Parathyroid adenoma (tissue), 2 donors: ENCODE measurements at regions not wholly inside any gene's neighbourhood (a gene's known extent, or its start where the extent isn't known, plus 50 kb on each side); places are given as distances from the start of the nearest gene placed in this dataset.

ENCODE experiments used
- H2AFZ ChIP-seq: fragments of 300-600 bp; sonication (generic); one replicate; pipeline ENCODE4 v1.7.0; 2017; ENCODE audit warnings: antibody characterized with exemption, mild to moderate bottlenecking
- H3K27ac ChIP-seq: fragments of 300-600 bp; sonication (generic); one replicate; pipeline ENCODE4 v1.7.0; 2017
- H3K27me3 ChIP-seq: fragments of 300-600 bp; sonication (generic); one replicate; pipeline ENCODE4 v1.7.0; 2017; ENCODE audit warnings: low read length; ENCODE audit not compliant: control insufficient read depth, insufficient read depth
- H3K36me3 ChIP-seq: fragments of 300-600 bp; sonication (generic); one replicate; pipeline ENCODE4 v1.7.0; 2017; ENCODE audit warnings: low read length; ENCODE audit not compliant: control insufficient read depth, insufficient read depth
- H3K4me1 ChIP-seq: fragments of 300-600 bp; sonication (generic); one replicate; pipeline ENCODE4 v1.7.0; 2017; ENCODE audit warnings: control low read depth
- H3K4me2 ChIP-seq: fragments of 300-600 bp; sonication (generic); one replicate; pipeline ENCODE4 v1.7.0; 2017; ENCODE audit warnings: low read length
- H3K4me3 ChIP-seq: fragments of 300-600 bp; sonication (generic); one replicate; pipeline ENCODE4 v1.7.0; 2017; ENCODE audit warnings: low read depth, low read length
- H3K79me2 ChIP-seq: fragments of 300-600 bp; sonication (generic); one replicate; pipeline ENCODE4 v1.7.0; 2017; ENCODE audit warnings: control low read depth
- H3K9ac ChIP-seq: fragments of 300-600 bp; sonication (generic); one replicate; pipeline ENCODE4 v1.7.0; 2017; ENCODE audit warnings: mild to moderate bottlenecking
- H3K9me3 ChIP-seq: fragments of 300-600 bp; sonication (generic); one replicate; pipeline ENCODE4 v1.7.0; 2017; ENCODE audit warnings: low read length; ENCODE audit not compliant: control insufficient read depth
- TF ChIP-seq, protein P1 (sequence below): fragments of 300-600 bp; sonication (generic); IDR thresholded peaks from one replicate; pipeline ENCODE4 v1.7.0; 2017; ENCODE audit warnings: antibody characterized with exemption, mild to moderate bottlenecking
- donor health status: primary hyperparathyroidism.

DNA sequence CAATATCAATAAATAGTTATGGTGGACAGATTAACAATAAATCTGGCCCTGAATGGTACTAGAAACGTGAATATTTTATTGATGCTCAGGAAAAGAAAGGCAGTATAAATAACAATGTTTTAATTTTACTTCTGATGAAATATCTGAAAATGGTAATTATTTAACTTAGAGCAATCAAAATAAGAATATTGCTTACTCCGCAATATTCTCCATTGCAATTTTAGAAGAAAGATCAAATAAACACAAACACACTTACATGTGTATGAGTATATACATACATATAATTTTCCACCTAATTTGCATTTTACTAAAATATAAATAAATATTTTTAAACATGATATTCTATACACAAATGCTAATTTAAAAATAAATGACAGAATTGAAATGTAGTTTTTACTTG, 1130.5 kb downstream of the NCAM2 start:
- H3K9me3 ChIP-seq, result no peaks in the 10 kb centered on the region
- no peak overlapping the region for H3K27ac ChIP-seq
- no peaks in the 10 kb centered on the region for H3K79me2 ChIP-seq
- no peaks in the 10 kb centered on the region for H3K4me1 ChIP-seq
- no peak overlapping the region for H2AFZ ChIP-seq
- no peaks in the 10 kb centered on the region for H3K27me3 ChIP-seq
- H3K4me2 ChIP-seq, result no peak overlapping the region
- H3K9ac ChIP-seq, result no peak overlapping the region
- TF ChIP-seq, protein P1, sequence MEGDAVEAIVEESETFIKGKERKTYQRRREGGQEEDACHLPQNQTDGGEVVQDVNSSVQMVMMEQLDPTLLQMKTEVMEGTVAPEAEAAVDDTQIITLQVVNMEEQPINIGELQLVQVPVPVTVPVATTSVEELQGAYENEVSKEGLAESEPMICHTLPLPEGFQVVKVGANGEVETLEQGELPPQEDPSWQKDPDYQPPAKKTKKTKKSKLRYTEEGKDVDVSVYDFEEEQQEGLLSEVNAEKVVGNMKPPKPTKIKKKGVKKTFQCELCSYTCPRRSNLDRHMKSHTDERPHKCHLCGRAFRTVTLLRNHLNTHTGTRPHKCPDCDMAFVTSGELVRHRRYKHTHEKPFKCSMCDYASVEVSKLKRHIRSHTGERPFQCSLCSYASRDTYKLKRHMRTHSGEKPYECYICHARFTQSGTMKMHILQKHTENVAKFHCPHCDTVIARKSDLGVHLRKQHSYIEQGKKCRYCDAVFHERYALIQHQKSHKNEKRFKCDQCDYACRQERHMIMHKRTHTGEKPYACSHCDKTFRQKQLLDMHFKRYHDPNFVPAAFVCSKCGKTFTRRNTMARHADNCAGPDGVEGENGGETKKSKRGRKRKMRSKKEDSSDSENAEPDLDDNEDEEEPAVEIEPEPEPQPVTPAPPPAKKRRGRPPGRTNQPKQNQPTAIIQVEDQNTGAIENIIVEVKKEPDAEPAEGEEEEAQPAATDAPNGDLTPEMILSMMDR, result no peak
- no peaks in the 10 kb centered on the region for H3K36me3 ChIP-seq
- no peak overlapping the region for H3K4me3 ChIP-seq

DNA sequence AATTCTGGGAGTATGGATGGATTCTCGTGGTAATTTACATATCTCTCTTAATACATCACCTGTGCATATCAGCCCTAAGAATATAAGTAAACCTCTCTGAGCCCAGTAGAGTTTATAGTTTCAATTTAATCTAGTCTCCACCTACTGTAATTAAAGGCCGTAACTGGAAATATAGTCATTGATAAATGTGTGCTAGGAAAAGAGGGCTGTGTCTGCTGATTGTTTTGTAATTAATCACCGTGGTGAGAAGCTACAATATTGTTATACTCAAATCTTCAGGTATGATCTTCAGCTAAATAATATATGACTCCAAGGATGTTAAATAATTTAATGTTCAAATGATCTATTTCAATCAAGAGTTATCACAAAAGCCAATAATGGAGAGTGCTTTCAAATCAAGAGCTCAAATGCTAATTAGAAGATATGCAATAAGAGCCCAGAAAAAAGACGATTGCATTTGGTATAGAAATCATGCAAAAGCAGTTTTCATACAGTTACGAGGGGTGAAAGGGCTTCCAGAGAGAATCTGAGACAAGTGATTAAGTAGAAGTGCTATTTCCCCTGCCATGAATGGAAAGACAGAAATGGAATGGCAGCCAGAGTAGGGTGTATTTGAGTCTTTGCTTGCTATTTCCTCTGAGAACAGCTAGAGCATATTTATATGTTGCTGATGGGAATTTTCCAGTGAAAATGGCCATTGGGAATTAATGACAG, 1134.3 kb downstream of the NCAM2 start:
- TF ChIP-seq, protein P1, result no peak
- Histone ChIP-seq H3K36me3 (no peaks in the 10 kb centered on the region), H3K79me2 (no peaks in the 10 kb centered on the region), H2AFZ (no peak overlapping the region), H3K4me1 (no peaks in the 10 kb centered on the region), H3K4me2 (no peak overlapping the region), H3K9ac (no peak overlapping the region), H3K4me3 (no peak overlapping the region), H3K27ac (no peak overlapping the region), H3K27me3 (no peaks in the 10 kb centered on the region), H3K9me3 (no peaks in the 10 kb centered on the region)

DNA sequence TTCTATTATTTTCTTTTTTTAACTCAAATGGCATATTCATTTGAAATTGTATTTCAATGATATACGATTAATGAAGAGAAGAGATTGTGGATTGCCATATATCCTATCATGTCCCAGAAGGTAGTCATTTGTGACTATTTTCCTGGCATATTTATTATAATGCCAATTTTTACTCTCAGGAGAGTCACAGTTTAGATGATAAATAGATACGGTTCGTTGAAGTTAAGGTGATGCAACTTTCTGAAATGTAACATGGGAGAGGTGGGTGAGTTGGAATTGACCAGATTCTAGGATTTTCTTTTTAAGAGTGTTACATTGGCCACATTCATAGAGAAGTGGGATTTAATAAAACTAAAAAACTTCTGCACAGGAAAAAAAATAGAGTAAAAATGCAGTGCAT, 1138.5 kb downstream of the NCAM2 start:
- Histone ChIP-seq H3K9ac (no peak overlapping the region), H3K36me3 (no peaks in the 10 kb centered on the region), H3K27me3 (no peaks in the 10 kb centered on the region), H3K27ac (no peak overlapping the region), H3K4me2 (no peak overlapping the region), H3K4me1 (no peaks in the 10 kb centered on the region), H2AFZ (no peak overlapping the region), H3K4me3 (no peak overlapping the region), H3K9me3 (no peaks in the 10 kb centered on the region), H3K79me2 (no peaks in the 10 kb centered on the region)
- TF ChIP-seq, protein P1, result no peak

DNA sequence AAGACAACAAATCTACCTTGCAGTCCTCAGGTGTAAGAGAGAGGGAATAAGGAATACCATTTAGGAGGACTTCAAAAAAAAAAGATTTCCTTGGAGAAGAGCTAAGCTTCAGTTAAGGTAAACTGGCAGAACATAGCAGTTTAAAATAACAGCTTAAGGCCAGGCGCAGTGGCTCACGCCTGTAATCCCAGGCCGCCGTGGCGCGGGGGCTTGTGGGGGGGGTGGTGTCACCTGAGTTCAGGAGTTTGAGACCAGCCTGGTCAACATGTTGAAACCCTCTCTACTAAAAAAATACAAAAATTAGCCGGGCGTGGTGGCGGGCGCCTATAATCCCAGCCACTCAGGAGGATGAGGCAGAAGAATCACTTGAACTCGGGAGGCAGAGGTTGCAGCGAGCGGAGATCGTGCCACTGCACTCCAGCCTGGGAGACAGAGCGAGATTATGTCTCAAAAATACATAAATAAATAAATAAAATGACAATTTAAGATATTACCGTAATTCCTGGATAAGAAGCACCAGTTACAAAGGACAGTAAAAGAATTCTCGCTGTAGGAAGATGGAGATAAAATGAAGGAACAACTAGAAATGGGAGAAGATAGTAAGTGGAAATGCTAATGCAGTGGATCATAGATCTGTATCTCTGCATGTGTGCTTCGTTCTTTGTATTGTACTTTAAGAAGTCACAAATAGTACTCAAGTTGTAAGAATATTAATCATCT, 1140.2 kb downstream of the NCAM2 start:
- no peaks in the 10 kb centered on the region for H3K4me1 ChIP-seq
- no peaks in the 10 kb centered on the region for H3K79me2 ChIP-seq
- TF ChIP-seq, protein P1, result no peak

More for the DNA sequence above, 1140.2 kb downstream of the NCAM2 start:
- Histone ChIP-seq H3K27me3 (no peaks in the 10 kb centered on the region), H3K9ac (no peak overlapping the region), H3K4me3 (no peak overlapping the region), H2AFZ (no peak overlapping the region), H3K9me3 (no peaks in the 10 kb centered on the region), H3K36me3 (no peaks in the 10 kb centered on the region), H3K4me2 (no peak overlapping the region), H3K27ac (no peak overlapping the region)
